ENCODE measurements at regions not wholly inside any gene's neighbourhood (a gene's known extent, or its start where the extent isn't known, plus 50 kb on each side); places are given as distances from the start of the nearest gene placed in this dataset.

- WGBS, 3 donors: 78 to 91% (median 82%) methylated on average over 1 of the region's 1 CpG
- Histone ChIP-seq H3K27me3 (no peaks in the 10 kb centered on the region), H3K4me3 (no peak overlapping the region), H3K36me3 (no peaks in the 10 kb centered on the region), H3K4me1 (ENCODE audit: insufficient read depth) (no peaks in the 10 kb centered on the region), H3K27ac (no peak overlapping the region), H3K9me3 (no peaks in the 10 kb centered on the region)
- no peak for DNase-seq
- intact Hi-C loops (cut with DNase I): no loop called here
- TF ChIP-seq POLR2A (IDR thresholded peaks at IDR 0.05) (no peak), CTCF (IDR thresholded peaks at IDR 0.05) (no peak), EP300 (IDR thresholded peaks at IDR 0.05) (no peak)
Measured at GRCh38 chr2:59150217-59150849, 909.2 kb upstream of the FANCL start.

- Histone ChIP-seq H3K27me3 (no peaks in the 10 kb centered on the region), H3K4me1 (ENCODE audit: insufficient read depth) (no peaks in the 10 kb centered on the region), H3K4me3 (no peak overlapping the region), H3K27ac (no peak overlapping the region), H3K36me3 (no peaks in the 10 kb centered on the region), H3K9me3 (no peaks in the 10 kb centered on the region)
- DNase-seq: no peak
- TF ChIP-seq EP300 (IDR thresholded peaks at IDR 0.05) (no peak), CTCF (IDR thresholded peaks at IDR 0.05) (no peak), POLR2A (IDR thresholded peaks at IDR 0.05) (no peak)
- intact Hi-C loops (cut with DNase I): no loop called here
Measured at GRCh38 chr2:59149271-59149670, 908.1 kb upstream of the FANCL start.

- no peak for DNase-seq
- H3K9me3 ChIP-seq: no peaks in the 10 kb centered on the region
- no peak overlapping the region for H3K4me3 ChIP-seq
- H3K27me3 ChIP-seq: no peaks in the 10 kb centered on the region
- no peaks in the 10 kb centered on the region for H3K4me1 ChIP-seq (ENCODE audit: insufficient read depth)
- 96 to 98% (median 97%) methylated on average over 1 of the region's 1 CpG for WGBS, 3 donors
- H3K36me3 ChIP-seq: no peaks in the 10 kb centered on the region
- H3K27ac ChIP-seq: no peak overlapping the region
- no peak for TF ChIP-seq EP300 (IDR thresholded peaks at IDR 0.05)
- TF ChIP-seq CTCF (IDR thresholded peaks at IDR 0.05): no peak
- no peak for TF ChIP-seq POLR2A (IDR thresholded peaks at IDR 0.05)
- intact Hi-C loops (cut with DNase I): no loop called here
Measured at GRCh38 chr2:59112258-59112657, 871.1 kb upstream of the FANCL start.

GRCh38 chr2:59096973-59097372 lies 855.8 kb upstream of the FANCL start:
- Histone ChIP-seq H3K27ac (no peak overlapping the region), H3K36me3 (no peaks in the 10 kb centered on the region), H3K4me3 (no peak overlapping the region), H3K27me3 (no peaks in the 10 kb centered on the region), H3K9me3 (peaks cover 0 to 8% of the 10 kb centered on the region in 2 donors), H3K4me1 (ENCODE audit: insufficient read depth) (no peaks in the 10 kb centered on the region)
- TF ChIP-seq POLR2A (IDR thresholded peaks at IDR 0.05): no peak
- DNase-seq: no peak
- WGBS, 3 donors: 72 to 82% (median 73%) methylated on average over 2 of the region's 2 CpGs
- intact Hi-C loops (cut with DNase I): no loop called here

GRCh38 chr2:59093571-59093970 lies 852.4 kb upstream of the FANCL start:
- no peaks in the 10 kb centered on the region for H3K36me3 ChIP-seq
- intact Hi-C loops (cut with DNase I): no loop called here
- DNase-seq: no peak
- TF ChIP-seq EP300 (IDR thresholded peaks at IDR 0.05) (no peak), CTCF (IDR thresholded peaks at IDR 0.05) (no peak), POLR2A (IDR thresholded peaks at IDR 0.05) (no peak)
- H3K4me3 ChIP-seq: no peak overlapping the region
- no peaks in the 10 kb centered on the region for H3K4me1 ChIP-seq (ENCODE audit: insufficient read depth)
- no peaks in the 10 kb centered on the region for H3K27me3 ChIP-seq
- no peak overlapping the region for H3K27ac ChIP-seq
- 81 to 88% (median 86%) methylated on average over 4 of the region's 4 CpGs for WGBS, 3 donors
- H3K9me3 ChIP-seq: peaks cover 0 to 4% of the 10 kb centered on the region in 2 donors
